ENCODE measurements at regions not wholly inside any gene's neighbourhood (a gene's known extent, or its start where the extent isn't known, plus 50 kb on each side); places are given as distances from the start of the nearest gene placed in this dataset.

GRCh38 chr13:62088165-62088564, 672.5 kb upstream of the PCDH20 start:
- TF ChIP-seq POLR2A (IDR thresholded peaks at IDR 0.05) (no peak), CTCF (IDR thresholded peaks at IDR 0.05) (no peak)
- no peaks in the 10 kb centered on the region for H3K36me3 ChIP-seq (replicated peaks in 1 of 2; ENCODE audit: insufficient read depth in 1 of 2, low read depth in 2 of 2)
- no peaks in the 10 kb centered on the region for H3K27me3 ChIP-seq
- DNase-seq, result no peak
- ATAC-seq, result no peak
- no peak overlapping the region for H3K4me3 ChIP-seq
- intact Hi-C loops (cut with DNase I), result no loop called here
- H3K27ac ChIP-seq, result no peak overlapping the region
- H3K9me3 ChIP-seq, result no peaks in the 10 kb centered on the region
- no peaks in the 10 kb centered on the region for H3K4me1 ChIP-seq

GRCh38 chr13:62087124-62087523, 671.5 kb upstream of the PCDH20 start:
- no peak for TF ChIP-seq POLR2A (IDR thresholded peaks at IDR 0.05)
- TF ChIP-seq CTCF (IDR thresholded peaks at IDR 0.05), result no peak
- WGBS, 2 donors, result 46 to 61% methylated on average over 4 of the region's 4 CpGs
- Histone ChIP-seq H3K4me3 (no peak overlapping the region), H3K27me3 (no peaks in the 10 kb centered on the region), H3K36me3 (replicated peaks in 1 of 2; ENCODE audit: insufficient read depth in 1 of 2, low read depth in 2 of 2) (no peaks in the 10 kb centered on the region), H3K27ac (no peak overlapping the region), H3K4me1 (no peaks in the 10 kb centered on the region), H3K9me3 (no peaks in the 10 kb centered on the region)
- DNase-seq (no peak), ATAC-seq (no peak)
- intact Hi-C loops (cut with DNase I), result no loop called here

GRCh38 chr13:62085337-62086229, 669.9 kb upstream of the PCDH20 start:
- Histone ChIP-seq H3K4me1 (no peaks in the 10 kb centered on the region), H3K9me3 (no peaks in the 10 kb centered on the region), H3K36me3 (replicated peaks in 1 of 2; ENCODE audit: insufficient read depth in 1 of 2, low read depth in 2 of 2) (no peaks in the 10 kb centered on the region), H3K27me3 (no peaks in the 10 kb centered on the region), H3K4me3 (no peak overlapping the region), H3K27ac (no peak overlapping the region)
- no peak for TF ChIP-seq POLR2A (IDR thresholded peaks at IDR 0.05)
- TF ChIP-seq CTCF (IDR thresholded peaks at IDR 0.05), result no peak
- intact Hi-C loops (cut with DNase I), result no loop called here
- ATAC-seq, result no peak
- DNase-seq, result no peak
- WGBS, 2 donors, result 35 to 48% methylated on average over 5 of the region's 5 CpGs

- no peak for TF ChIP-seq CTCF (IDR thresholded peaks at IDR 0.05)
- TF ChIP-seq POLR2A (IDR thresholded peaks at IDR 0.05), result no peak
- intact Hi-C loops (cut with DNase I), result no loop called here
- ATAC-seq, result no peak
Observed at GRCh38 chr13:62084728-62085127, 669.1 kb upstream of the PCDH20 start.

GRCh38 chr13:62067821-62068220, 652.2 kb upstream of the PCDH20 start:
- TF ChIP-seq CTCF (IDR thresholded peaks at IDR 0.05) (no peak), POLR2A (IDR thresholded peaks at IDR 0.05) (no peak)
- Histone ChIP-seq H3K4me1 (no peaks in the 10 kb centered on the region), H3K9me3 (no peaks in the 10 kb centered on the region), H3K4me3 (no peak overlapping the region), H3K36me3 (replicated peaks in 1 of 2; ENCODE audit: insufficient read depth in 1 of 2, low read depth in 2 of 2) (no peaks in the 10 kb centered on the region), H3K27me3 (no peaks in the 10 kb centered on the region), H3K27ac (no peak overlapping the region)
- intact Hi-C loops (cut with DNase I), result no loop called here
- ATAC-seq (no peak), DNase-seq (no peak)
- 28 to 31% methylated on average over 4 of the region's 4 CpGs for WGBS, 2 donors

More at GRCh38 chr13:62084728-62085127, 669.1 kb upstream of the PCDH20 start:
- Histone ChIP-seq H3K4me3 (no peak overlapping the region), H3K4me1 (no peaks in the 10 kb centered on the region), H3K36me3 (replicated peaks in 1 of 2; ENCODE audit: insufficient read depth in 1 of 2, low read depth in 2 of 2) (no peaks in the 10 kb centered on the region), H3K27me3 (no peaks in the 10 kb centered on the region), H3K9me3 (no peaks in the 10 kb centered on the region), H3K27ac (no peak overlapping the region)
- no peak for DNase-seq
